ENCODE measurements at regions not wholly inside any gene's neighbourhood (a gene's known extent, or its start where the extent isn't known, plus 50 kb on each side); places are given as distances from the start of the nearest gene placed in this dataset.

- intact Hi-C loops (cut with DNase I), result no loop called here
- no peak for TF ChIP-seq EP300 (IDR thresholded peaks at IDR 0.05)
- TF ChIP-seq CTCF (IDR thresholded peaks at IDR 0.05), result no peak
- no peak for TF ChIP-seq POLR2AphosphoS5 (IDR thresholded peaks at IDR 0.05)
- no peak for TF ChIP-seq POLR2A (IDR thresholded peaks at IDR 0.05)
- H3K9me3 ChIP-seq, result no peaks in the 10 kb centered on the region
- H3K4me1 ChIP-seq, result no peaks in the 10 kb centered on the region
- no peak overlapping the region for H3K27ac ChIP-seq
- no peak for DNase-seq
- H3K27me3 ChIP-seq, result no peaks in the 10 kb centered on the region
- WGBS, 2 donors, result 94% methylated on average over 6 of the region's 6 CpGs
- no peak overlapping the region for H3K4me3 ChIP-seq
- H3K36me3 ChIP-seq, result no peaks in the 10 kb centered on the region
These were observed 1081.3 kb upstream of the TMEFF2 start for GRCh38 chr2:193276069-193276468.

GRCh38 chr2:193272011-193272410 is 1077.3 kb upstream of the TMEFF2 start:
- H3K27me3 ChIP-seq, result no peaks in the 10 kb centered on the region
- no peak overlapping the region for H3K27ac ChIP-seq
- peaks cover 0 to 4% (median 0%) of the 10 kb centered on the region in 4 donors for H3K4me1 ChIP-seq
- H3K4me3 ChIP-seq, result no peak overlapping the region
- no peak for DNase-seq
- intact Hi-C loops (cut with DNase I), result no loop called here
- no peaks in the 10 kb centered on the region for H3K9me3 ChIP-seq
- no peak for TF ChIP-seq POLR2A (IDR thresholded peaks at IDR 0.05)
- TF ChIP-seq POLR2AphosphoS5 (IDR thresholded peaks at IDR 0.05), result no peak
- TF ChIP-seq CTCF (IDR thresholded peaks at IDR 0.05), result no peak
- no peak for TF ChIP-seq EP300 (IDR thresholded peaks at IDR 0.05)
- WGBS, 2 donors, result 37 to 62% methylated on average over 1 of the region's 1 CpG
- no peaks in the 10 kb centered on the region for H3K36me3 ChIP-seq

- Histone ChIP-seq H3K27me3 (no peaks in the 10 kb centered on the region), H3K9me3 (no peaks in the 10 kb centered on the region), H3K27ac (no peak overlapping the region), H3K4me1 (peaks cover 0 to 4% (median 0%) of the 10 kb centered on the region in 4 donors), H3K36me3 (no peaks in the 10 kb centered on the region), H3K4me3 (no peak overlapping the region)
- DNase-seq, result no peak
- TF ChIP-seq POLR2A (IDR thresholded peaks at IDR 0.05), result no peak
- TF ChIP-seq CTCF (IDR thresholded peaks at IDR 0.05), result no peak
- no peak for TF ChIP-seq POLR2AphosphoS5 (IDR thresholded peaks at IDR 0.05)
- TF ChIP-seq EP300 (IDR thresholded peaks at IDR 0.05), result no peak
- intact Hi-C loops (cut with DNase I), result no loop called here
These were observed 1076.1 kb upstream of the TMEFF2 start for GRCh38 chr2:193270816-193271215.

- Histone ChIP-seq H3K27me3 (no peaks in the 10 kb centered on the region), H3K36me3 (no peaks in the 10 kb centered on the region), H3K27ac (no peak overlapping the region), H3K4me3 (no peak overlapping the region), H3K9me3 (no peaks in the 10 kb centered on the region), H3K4me1 (peaks cover 0 to 4% (median 0%) of the 10 kb centered on the region in 4 donors)
- 68 to 87% methylated on average over 1 of the region's 1 CpG for WGBS, 2 donors
- intact Hi-C loops (cut with DNase I), result no loop called here
- no peak for DNase-seq
- TF ChIP-seq CTCF (IDR thresholded peaks at IDR 0.05), result no peak
- TF ChIP-seq POLR2AphosphoS5 (IDR thresholded peaks at IDR 0.05), result no peak
- no peak for TF ChIP-seq POLR2A (IDR thresholded peaks at IDR 0.05)
- no peak for TF ChIP-seq EP300 (IDR thresholded peaks at IDR 0.05)
These were observed 1072.8 kb upstream of the TMEFF2 start for GRCh38 chr2:193267496-193268002.

GRCh38 chr2:193253014-193253530 is 1058.3 kb upstream of the TMEFF2 start:
- no peaks in the 10 kb centered on the region for H3K36me3 ChIP-seq
- no peaks in the 10 kb centered on the region for H3K9me3 ChIP-seq
- no peak for DNase-seq
- intact Hi-C loops (cut with DNase I), result no loop called here
- H3K4me1 ChIP-seq, result peaks cover 0 to 15% (median 9%) of the 10 kb centered on the region in 4 donors
- H3K4me3 ChIP-seq, result no peak overlapping the region
- H3K27me3 ChIP-seq, result no peaks in the 10 kb centered on the region
- H3K27ac ChIP-seq, result no peak overlapping the region
- TF ChIP-seq POLR2AphosphoS5 (IDR thresholded peaks at IDR 0.05), result no peak
- TF ChIP-seq EP300 (IDR thresholded peaks at IDR 0.05), result no peak
- TF ChIP-seq CTCF (IDR thresholded peaks at IDR 0.05), result no peak
- no peak for TF ChIP-seq POLR2A (IDR thresholded peaks at IDR 0.05)

All from sigmoid colon (tissue), 6 donors.